Vagina (tissue), 2 donors: ENCODE measurements at regions not wholly inside any gene's neighbourhood (a gene's known extent, or its start where the extent isn't known, plus 50 kb on each side); places are given as distances from the start of the nearest gene placed in this dataset.

Experiments used
- DNase-seq, 2 donors: peaks; one replicate each; pipeline ENCODE4 v3.0.0-alpha.2; 2017; ENCODE audit errors: extremely low spot score in 2 of 2
- H3K27ac ChIP-seq: fragments of 200-600 bp; sonication (generic); one replicate; pipeline ENCODE4 v1.5.1; 2019
- H3K27me3 ChIP-seq: fragments of 200-600 bp; sonication (generic); one replicate; pipeline ENCODE4 v1.5.1; 2019
- H3K36me3 ChIP-seq, 2 donors: fragments of 200-600 bp; sonication (generic); one replicate each; pipeline ENCODE4 v1.5.1; 2017 to 2019
- H3K4me1 ChIP-seq: fragments of 200-600 bp; sonication (generic); one replicate; pipeline ENCODE4 v1.5.1; 2019
- H3K4me3 ChIP-seq, 2 donors: fragments of 200-600 bp; sonication (generic); 1 replicate in 1 of 2; 2 replicates in 1 of 2; pipeline ENCODE4 v1.5.1; 2016 to 2019
- H3K9me3 ChIP-seq: fragments of 200-600 bp; sonication (generic); one replicate; pipeline ENCODE4 v1.5.1; 2019
- POLR2A ChIP-seq, 2 donors: fragments of 450-650 bp; IDR thresholded peaks; one replicate each; pipeline ENCODE4 v1.6.1; 2017; ENCODE audit warnings: antibody characterized with exemption in 2 of 2, mild to moderate bottlenecking in 2 of 2, moderate library complexity in 2 of 2
- POLR2AphosphoS5 ChIP-seq, 2 donors: sonication (generic); formaldehyde crosslinking; IDR thresholded peaks; one replicate each; pipeline ENCODE4 v1.9.0; 2017; ENCODE audit warnings: antibody characterized with exemption in 2 of 2, mild to moderate bottlenecking in 2 of 2, low read depth in 1 of 2; ENCODE audit not compliant: insufficient read depth in 1 of 2
- intact Hi-C: fragments of 100-400 bp; cut with DNase I; formaldehyde crosslinking; loops from one replicate; pipeline ENCODE4 v1.15.1; 2023
- TF ChIP-seq, protein P1 (sequence below), 3 experiments: fragments of 450-650 bp in 2 of 3; fragments of 200-600 bp in 1 of 3; sonication (generic) in 1 of 3; IDR thresholded peaks; one replicate each; pipeline ENCODE4 v1.5.1; 2017 to 2019; ENCODE audit warnings: antibody characterized with exemption in 3 of 3, mild to moderate bottlenecking in 2 of 3, moderate library complexity in 2 of 3

DNA sequence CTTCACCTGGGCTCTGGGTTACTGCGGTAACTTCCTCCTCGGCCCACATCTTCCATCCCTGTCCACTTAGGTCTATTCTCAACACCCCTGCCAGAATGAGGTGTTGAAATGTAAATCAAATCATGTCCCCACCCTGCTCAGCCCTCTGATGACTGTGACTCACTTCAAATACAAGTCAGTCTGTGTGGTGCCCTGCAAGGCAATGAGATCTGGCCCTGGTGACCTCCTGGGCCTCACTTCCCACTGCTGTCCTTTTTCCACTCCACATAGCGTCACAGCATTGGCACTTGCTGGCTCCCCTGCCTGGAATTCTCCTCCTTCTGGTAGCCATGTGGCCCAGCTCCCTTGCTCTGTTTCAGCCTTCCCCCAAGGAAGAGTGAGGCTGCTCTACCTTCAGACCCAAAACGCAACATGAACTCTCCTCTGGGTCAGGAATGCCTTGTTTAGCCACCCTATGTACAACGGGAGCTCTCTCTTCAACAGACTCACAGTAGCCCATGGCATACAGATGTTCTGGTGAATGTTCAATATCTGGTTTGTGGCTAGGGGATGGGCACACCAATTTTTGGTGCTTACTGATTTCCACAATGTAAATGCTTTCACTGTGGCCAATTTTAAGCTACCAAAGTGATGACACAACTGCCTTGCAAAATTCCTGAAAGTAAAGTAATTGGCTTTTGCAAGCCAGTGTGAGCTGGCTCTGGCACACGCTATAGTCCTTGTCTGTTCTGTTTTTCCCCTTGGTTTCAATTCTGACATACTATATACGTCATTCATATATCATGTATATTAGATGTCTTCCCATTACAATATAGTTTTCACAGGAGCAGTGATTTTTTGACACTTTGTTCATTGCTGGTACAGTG lies 550.3 kb upstream of the HS6ST1 start:
- Histone ChIP-seq H3K4me3 (no peak overlapping the region), H3K27ac (no peak overlapping the region), H3K36me3 (no peaks in the 10 kb centered on the region), H3K4me1 (no peaks in the 10 kb centered on the region), H3K9me3 (no peaks in the 10 kb centered on the region), H3K27me3 (no peaks in the 10 kb centered on the region)
- intact Hi-C loops = no loop called here
- no peak for TF ChIP-seq POLR2A (IDR thresholded peaks at IDR 0.05)
- TF ChIP-seq, protein P1, sequence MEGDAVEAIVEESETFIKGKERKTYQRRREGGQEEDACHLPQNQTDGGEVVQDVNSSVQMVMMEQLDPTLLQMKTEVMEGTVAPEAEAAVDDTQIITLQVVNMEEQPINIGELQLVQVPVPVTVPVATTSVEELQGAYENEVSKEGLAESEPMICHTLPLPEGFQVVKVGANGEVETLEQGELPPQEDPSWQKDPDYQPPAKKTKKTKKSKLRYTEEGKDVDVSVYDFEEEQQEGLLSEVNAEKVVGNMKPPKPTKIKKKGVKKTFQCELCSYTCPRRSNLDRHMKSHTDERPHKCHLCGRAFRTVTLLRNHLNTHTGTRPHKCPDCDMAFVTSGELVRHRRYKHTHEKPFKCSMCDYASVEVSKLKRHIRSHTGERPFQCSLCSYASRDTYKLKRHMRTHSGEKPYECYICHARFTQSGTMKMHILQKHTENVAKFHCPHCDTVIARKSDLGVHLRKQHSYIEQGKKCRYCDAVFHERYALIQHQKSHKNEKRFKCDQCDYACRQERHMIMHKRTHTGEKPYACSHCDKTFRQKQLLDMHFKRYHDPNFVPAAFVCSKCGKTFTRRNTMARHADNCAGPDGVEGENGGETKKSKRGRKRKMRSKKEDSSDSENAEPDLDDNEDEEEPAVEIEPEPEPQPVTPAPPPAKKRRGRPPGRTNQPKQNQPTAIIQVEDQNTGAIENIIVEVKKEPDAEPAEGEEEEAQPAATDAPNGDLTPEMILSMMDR (IDR thresholded peaks at IDR 0.05) = no peak
- TF ChIP-seq POLR2AphosphoS5 (IDR thresholded peaks at IDR 0.05; ENCODE audit: insufficient read depth in 1 of 2, low read depth in 1 of 2) = no peak
- DNase-seq = no peak

DNA sequence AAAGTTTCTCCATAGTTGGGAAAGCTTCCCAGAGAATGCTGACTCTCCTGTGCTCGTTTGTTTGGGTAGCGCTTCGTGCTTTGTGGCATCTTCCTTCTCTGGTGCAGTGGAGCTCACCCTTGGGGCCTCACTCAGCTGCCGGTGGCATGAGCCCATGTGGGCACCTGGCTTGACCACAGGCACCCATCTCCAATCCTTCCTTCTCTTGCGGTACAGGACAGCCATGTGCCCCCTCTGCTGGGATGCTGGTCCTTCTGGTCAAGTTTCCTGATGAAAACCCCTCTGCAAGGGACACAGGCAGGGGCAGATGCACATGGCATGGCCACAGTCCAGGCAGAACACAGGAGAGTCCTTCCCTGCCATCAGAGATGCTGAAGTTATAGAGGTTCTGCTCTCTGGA lies 555.9 kb upstream of the HS6ST1 start:
- Histone ChIP-seq H3K36me3 (no peaks in the 10 kb centered on the region), H3K4me1 (no peaks in the 10 kb centered on the region), H3K27me3 (no peaks in the 10 kb centered on the region), H3K9me3 (no peaks in the 10 kb centered on the region), H3K27ac (no peak overlapping the region), H3K4me3 (no peak overlapping the region)
- intact Hi-C loops = no loop called here
- no peak for DNase-seq
- TF ChIP-seq POLR2AphosphoS5 (IDR thresholded peaks at IDR 0.05; ENCODE audit: insufficient read depth in 1 of 2, low read depth in 1 of 2) (no peak), POLR2A (IDR thresholded peaks at IDR 0.05) (no peak)
- TF ChIP-seq, protein P1 (IDR thresholded peaks at IDR 0.05) = no peak

DNA sequence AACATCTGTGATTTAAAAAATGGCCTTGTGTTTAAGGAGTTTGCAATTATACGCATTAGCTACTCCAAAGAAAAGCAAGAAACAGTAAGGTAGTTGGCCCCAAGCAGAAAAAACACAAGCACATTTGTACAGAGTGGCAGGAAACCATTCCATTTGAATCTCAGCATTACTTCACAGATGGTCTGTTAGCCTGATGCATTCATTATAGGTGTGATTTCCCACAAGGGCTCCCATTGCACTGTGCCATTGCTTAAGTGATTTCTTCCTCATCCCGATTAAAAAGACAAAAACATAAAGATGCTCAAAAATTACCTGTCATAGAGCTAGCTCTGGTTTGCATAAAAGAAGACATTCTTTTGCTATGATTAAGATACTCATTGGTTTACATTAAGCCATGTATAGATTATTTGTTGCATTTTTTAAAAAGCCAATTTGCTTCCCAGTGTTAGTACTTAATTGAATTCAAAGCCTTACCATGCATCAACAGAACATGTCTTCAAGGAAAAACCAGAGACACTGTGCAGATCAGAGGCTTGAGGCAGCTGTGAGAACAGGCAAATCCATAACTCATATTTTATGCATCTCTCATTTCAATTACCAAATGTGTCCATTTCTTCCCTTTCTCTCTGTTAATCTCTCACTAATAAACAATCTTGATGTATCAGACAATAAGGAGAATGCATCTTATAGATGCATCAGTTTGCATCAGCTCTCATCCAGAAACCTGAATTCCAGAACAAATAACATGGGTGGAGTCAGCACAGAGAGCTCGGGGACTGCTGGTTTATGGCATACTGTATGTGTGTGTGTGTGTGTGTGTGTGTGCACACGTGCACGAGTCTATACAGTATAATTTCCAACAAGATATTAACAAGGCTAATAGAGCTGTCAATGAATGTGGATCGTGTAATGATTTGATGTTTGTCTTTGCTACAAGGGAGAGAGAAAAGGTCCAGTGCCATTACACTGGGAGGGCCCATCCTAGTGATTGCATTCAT lies 558.6 kb upstream of the HS6ST1 start:
- no peak overlapping the region for H3K4me3 ChIP-seq
- no peaks in the 10 kb centered on the region for H3K27me3 ChIP-seq

DNA sequence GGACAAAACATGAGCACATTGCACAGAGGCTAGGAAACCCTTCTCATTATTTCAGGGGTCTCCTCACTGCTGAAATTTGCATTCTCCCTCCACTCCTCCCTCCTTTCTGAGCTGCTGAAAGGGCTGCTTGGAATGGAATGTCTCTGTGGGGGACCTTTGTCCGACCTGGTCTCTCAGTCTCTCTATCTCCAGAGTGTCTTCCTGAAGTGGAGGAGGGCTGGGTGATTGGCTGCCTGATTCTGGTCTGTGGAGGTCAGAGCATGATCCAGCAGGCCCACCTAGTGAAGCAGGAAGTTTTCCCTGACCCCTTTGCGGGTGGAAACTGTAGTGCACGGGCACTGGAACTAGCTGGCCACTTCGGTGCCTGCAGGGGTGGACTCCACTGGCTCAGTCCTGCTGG lies 560.5 kb upstream of the HS6ST1 start:
- TF ChIP-seq POLR2AphosphoS5 (IDR thresholded peaks at IDR 0.05; ENCODE audit: insufficient read depth in 1 of 2, low read depth in 1 of 2) = no peak
- TF ChIP-seq POLR2A (IDR thresholded peaks at IDR 0.05) = no peak
- TF ChIP-seq, protein P1 (IDR thresholded peaks at IDR 0.05) = no peak
- Histone ChIP-seq H3K4me3 (no peak overlapping the region), H3K4me1 (no peaks in the 10 kb centered on the region), H3K36me3 (no peaks in the 10 kb centered on the region), H3K9me3 (no peaks in the 10 kb centered on the region), H3K27ac (no peak overlapping the region), H3K27me3 (no peaks in the 10 kb centered on the region)
- no peak for DNase-seq
- intact Hi-C loops = no loop called here

More for the DNA sequence above, 558.6 kb upstream of the HS6ST1 start:
- no peaks in the 10 kb centered on the region for H3K4me1 ChIP-seq
- H3K27ac ChIP-seq = no peak overlapping the region
- no peak for DNase-seq
- intact Hi-C loops = no loop called here
- no peaks in the 10 kb centered on the region for H3K9me3 ChIP-seq
- TF ChIP-seq POLR2A (IDR thresholded peaks at IDR 0.05) (no peak), POLR2AphosphoS5 (IDR thresholded peaks at IDR 0.05; ENCODE audit: insufficient read depth in 1 of 2, low read depth in 1 of 2) (no peak)
- TF ChIP-seq, protein P1 (IDR thresholded peaks at IDR 0.05) = no peak
- no peaks in the 10 kb centered on the region for H3K36me3 ChIP-seq
